22Rv1 (cell line): ENCODE measurements at regions not wholly inside any gene's neighbourhood (a gene's known extent, or its start where the extent isn't known, plus 50 kb on each side); places are given as distances from the start of the nearest gene placed in this dataset.

Experiments
- ZFX ChIP-seq: fragments of 450-650 bp; IDR thresholded peaks from 2 replicates; pipeline ENCODE4 v1.6.1; 2017; ENCODE audit warnings: antibody characterized with exemption, borderline replicate concordance
- TF ChIP-seq, protein P1 (sequence below): fragments of 450-650 bp; IDR thresholded peaks from 2 replicates; pipeline ENCODE4 v1.5.1; 2017; ENCODE audit warnings: mild to moderate bottlenecking

DNA sequence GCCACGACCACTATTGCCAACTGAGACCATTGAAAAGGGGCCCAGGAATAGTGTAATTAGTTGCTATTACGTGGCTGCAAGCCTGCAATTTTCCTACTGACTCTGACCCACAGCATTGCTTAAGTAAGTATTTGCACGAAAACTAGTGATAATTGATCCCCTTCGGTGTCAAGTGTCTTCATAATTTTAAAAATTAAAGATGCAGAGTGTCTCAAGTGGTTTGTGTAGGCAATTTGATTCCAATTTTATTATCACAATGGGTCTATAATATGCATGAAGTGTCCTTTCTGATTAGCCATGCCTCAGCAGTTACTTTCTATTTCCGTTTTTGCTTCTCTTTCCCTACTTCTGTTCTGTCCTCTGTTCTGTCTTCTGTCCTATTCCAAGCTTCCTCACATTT is 259.2 kb downstream of the C3orf38 start:
- TF ChIP-seq, protein P1, sequence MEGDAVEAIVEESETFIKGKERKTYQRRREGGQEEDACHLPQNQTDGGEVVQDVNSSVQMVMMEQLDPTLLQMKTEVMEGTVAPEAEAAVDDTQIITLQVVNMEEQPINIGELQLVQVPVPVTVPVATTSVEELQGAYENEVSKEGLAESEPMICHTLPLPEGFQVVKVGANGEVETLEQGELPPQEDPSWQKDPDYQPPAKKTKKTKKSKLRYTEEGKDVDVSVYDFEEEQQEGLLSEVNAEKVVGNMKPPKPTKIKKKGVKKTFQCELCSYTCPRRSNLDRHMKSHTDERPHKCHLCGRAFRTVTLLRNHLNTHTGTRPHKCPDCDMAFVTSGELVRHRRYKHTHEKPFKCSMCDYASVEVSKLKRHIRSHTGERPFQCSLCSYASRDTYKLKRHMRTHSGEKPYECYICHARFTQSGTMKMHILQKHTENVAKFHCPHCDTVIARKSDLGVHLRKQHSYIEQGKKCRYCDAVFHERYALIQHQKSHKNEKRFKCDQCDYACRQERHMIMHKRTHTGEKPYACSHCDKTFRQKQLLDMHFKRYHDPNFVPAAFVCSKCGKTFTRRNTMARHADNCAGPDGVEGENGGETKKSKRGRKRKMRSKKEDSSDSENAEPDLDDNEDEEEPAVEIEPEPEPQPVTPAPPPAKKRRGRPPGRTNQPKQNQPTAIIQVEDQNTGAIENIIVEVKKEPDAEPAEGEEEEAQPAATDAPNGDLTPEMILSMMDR, result no peak
- no peak for TF ChIP-seq ZFX
